HG02943 (cell line): ENCODE measurements at regions not wholly inside any gene's neighbourhood (a gene's known extent, or its start where the extent isn't known, plus 50 kb on each side); places are given as distances from the start of the nearest gene placed in this dataset.
"Not testable (repeated sequence)": the region's sequence is repeated elsewhere in the genome, so short reads cannot be mapped to it uniquely, and the experiment has no call there.

Source experiments
- ATAC-seq: cut with Tn5 transposase; IDR thresholded peaks from one replicate; pipeline ENCODE4 v1.9.1; 2021; ENCODE audit warnings: mild to moderate bottlenecking, low read depth, moderate library complexity; ENCODE audit not compliant: unreplicated experiment

GRCh38 chr5:91954136-91954535 is 571.0 kb upstream of the ARRDC3 start:
- no peak for ATAC-seq

DNA sequence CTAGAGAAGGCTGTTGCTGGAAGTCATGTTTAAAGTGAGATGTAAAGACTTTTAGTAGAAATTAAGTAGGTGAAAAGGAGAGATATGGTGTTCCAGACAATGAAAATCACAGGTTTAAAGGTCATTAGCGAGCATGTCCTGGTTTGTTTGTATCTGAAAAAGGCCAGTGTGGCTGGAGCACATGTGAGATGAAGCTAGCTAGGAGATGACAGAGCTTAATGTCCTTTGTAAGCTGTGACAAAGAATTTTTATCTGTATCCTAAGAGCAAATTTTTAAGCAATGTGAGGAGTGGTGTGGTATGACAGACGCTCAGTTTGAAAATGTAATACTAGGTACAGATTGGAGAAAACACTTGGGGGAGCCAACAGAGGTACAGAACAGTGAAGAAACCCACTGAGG is 567.2 kb upstream of the ARRDC3 start:
- no peak for ATAC-seq

- no peak for ATAC-seq
Observed at GRCh38 chr5:91946870-91947269, 563.8 kb upstream of the ARRDC3 start.

DNA sequence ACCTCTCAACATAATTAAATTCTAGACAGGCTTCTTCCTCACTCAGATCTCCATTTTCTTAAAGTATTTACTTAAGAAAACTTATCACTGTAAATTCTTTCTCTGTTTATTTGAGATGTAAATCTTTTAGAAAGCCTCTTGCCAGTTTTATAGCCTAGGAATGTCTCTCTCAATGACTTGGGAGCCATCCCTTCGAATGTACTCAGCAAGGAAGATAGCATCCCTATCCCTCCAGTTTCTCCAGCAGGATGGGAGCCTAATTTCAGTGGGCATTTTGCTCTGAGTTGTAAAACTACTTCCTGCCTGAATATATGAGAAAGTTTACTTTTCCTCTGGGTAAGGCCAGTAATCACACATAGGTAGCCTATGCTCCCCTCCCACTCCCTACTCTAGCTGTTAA is 558.5 kb upstream of the ARRDC3 start:
- no peak for ATAC-seq

- ATAC-seq = no peak
Observed at GRCh38 chr5:91938441-91938840, 555.3 kb upstream of the ARRDC3 start.

GRCh38 chr5:91937121-91937520 is 554.0 kb upstream of the ARRDC3 start:
- ATAC-seq = no peak

GRCh38 chr5:91929522-91929817 is 546.4 kb upstream of the ARRDC3 start:
- no peak for ATAC-seq

DNA sequence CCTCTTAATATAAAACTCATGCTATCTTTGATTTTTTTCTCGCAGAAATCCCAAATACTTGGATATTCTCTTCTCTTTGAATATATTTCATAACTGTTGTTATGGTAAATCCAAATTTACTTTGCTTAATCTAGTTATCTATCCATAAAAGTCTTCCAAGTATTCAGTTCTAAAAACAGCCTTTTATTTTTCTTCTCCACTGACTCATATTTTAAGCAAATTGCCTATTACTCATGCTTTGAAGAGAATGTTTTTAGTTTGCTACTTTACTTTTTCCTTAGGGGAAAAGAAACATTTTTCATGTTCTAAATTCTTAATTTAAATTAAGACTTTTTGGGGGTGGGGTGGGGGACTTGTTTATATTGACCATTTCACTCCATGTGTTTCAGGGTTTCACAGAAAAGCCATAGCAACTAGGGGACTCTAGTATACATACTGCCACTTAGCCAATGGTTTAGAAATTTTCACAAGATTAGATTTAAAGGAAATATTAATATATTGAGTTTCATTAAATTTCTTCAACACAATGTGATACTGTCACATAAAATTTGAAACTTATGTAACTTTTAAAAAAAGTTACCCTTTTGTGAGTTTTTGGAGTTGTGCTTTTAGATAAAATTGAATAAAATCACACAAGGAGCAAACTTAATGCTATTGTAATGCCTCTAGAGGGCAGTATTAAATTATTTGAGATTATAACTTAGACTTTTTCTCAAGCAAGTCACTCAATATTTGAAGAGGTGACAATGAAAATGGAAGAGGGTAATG is 545.8 kb upstream of the ARRDC3 start:
- no peak for ATAC-seq

- ATAC-seq = no peak
Observed at GRCh38 chr5:91927439-91927838, 544.3 kb upstream of the ARRDC3 start.

GRCh38 chr5:91925249-91925648 is 542.1 kb upstream of the ARRDC3 start:
- ATAC-seq = no peak

DNA sequence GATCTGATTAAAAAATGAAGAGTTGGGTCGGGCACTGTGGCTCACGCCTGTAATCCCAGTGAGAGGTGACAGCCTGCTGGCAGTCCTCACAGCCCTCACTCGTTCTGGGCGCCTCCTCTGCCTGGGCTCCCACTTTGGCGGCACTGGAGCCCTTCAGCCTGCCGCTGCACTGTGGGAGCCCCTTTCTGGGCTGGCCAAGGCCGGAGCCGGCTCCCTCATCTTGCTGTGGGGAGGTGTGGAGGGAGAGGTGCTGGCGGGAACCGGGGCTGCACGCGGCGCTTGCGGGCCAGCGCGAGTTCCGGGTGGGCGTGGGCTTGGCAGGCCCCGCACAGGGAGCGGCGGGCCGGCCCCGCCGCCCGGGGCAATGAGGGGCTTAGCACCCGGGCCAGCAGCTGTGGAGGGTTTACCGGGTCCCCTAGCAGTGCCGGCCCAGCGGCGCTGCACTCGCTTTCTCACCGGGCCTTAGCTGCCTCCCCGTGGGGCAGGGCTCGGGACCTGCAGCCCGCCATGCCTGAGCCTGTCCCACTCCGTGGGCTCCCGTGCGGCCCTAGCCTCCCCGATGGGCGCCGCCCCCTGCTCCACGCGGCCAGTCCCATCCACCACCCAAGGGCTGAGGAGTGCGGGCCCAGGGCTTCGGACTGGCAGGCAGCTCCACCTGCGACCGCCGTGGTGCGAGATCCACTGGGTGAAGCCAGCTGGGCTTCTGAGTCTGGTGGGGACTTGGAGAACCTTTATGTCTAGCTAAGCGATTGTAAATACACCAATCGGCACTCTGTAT is 534.1 kb upstream of the ARRDC3 start:
- not testable (repeated sequence) for ATAC-seq

DNA sequence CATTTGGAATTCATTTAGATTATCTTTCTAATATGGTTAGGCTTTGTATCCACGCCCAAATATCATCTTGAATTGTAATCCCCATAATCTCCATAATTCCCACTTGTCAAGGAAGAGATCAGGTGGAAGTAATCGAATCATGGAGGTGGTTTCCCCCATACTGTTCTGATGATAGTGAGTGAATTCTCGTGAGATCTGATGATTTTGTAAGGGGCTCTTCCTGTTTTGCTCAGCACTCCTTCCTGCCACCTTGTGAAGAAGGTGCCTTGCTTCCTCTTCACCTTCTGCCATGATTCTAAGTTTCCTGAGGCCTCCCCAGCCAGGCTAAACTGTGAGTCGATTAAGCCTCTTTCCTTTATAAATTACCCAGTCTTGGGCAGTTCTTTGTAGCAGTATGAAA is 527.5 kb upstream of the ARRDC3 start:
- ATAC-seq = no peak

- no peak for ATAC-seq
Observed at GRCh38 chr5:91910247-91910646, 527.1 kb upstream of the ARRDC3 start.

DNA sequence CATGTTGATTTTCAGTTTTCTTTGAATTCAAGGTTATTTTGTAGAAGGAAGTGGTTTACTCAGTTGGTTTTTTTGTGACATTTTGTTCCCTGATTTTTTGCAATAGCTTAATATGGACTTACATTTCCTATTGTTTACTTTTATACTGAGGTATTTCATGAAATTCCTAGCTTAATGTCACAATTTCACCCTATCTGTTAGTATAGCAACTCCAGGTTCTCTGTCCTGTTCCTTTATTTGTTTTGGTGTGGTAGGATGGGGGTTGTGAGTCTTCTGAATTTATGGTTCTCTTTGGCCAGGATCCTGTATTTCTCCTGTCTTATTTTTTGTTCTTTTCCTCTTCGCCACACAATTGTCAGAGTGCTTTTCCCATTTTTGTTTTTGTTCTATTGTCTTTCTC is 523.4 kb upstream of the ARRDC3 start:
- no peak for ATAC-seq

DNA sequence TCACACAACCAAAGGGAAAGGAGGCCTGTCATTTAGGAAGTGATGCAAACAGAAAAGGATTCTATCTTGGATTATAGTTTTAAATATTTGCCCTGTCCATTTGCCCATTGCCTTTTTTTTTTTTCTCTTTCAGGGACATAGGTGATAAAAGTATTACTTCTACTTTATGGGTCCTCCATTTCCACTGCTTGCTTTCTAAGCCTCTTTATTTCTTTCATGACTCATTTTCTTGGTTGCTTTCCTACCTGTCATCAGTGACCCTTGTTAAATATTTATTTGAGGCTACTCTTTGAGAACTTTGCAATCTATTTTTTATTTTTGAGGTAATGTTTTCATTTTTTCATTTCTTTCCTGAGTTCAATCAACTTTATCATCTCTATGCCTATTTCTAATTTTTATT is 522.9 kb upstream of the ARRDC3 start:
- ATAC-seq = no peak

DNA sequence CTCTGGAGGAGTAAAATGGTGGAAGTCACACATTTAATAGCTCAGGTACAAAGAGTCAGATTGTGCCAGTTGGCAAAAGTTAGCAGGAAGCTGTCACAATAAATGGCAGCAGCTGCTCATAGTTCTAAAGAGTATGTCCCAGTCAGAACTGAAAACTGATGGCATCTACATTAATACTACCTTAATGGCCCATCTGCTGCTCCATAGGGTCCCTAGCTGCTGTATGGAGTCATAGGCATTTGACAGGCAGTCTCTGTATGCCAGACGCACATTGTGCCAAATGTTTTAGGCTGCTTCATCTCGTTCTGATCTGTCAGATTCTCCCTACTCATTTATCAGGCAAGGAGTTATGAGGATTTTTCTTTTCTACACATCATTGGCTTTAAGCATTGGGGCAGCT is 515.8 kb upstream of the ARRDC3 start:
- no peak for ATAC-seq

DNA sequence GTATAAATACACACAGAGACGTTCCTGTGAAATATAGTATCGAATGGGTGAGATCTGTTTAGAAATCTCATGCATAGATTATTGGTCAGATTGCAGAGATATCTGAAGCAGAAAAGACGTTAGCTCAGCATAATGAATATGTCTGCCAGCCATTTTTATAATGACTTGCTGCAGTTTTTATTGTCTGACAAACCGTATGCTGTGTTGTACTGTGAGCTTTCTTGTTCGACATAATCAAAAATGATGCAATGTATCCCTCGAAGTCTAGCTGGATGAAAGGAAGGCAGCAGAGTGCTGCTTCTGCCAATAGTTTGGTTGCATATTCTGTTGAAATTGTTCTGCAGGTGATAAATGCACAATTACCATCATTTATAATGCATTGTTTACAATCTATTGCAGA is 514.9 kb upstream of the ARRDC3 start:
- ATAC-seq = no peak

DNA sequence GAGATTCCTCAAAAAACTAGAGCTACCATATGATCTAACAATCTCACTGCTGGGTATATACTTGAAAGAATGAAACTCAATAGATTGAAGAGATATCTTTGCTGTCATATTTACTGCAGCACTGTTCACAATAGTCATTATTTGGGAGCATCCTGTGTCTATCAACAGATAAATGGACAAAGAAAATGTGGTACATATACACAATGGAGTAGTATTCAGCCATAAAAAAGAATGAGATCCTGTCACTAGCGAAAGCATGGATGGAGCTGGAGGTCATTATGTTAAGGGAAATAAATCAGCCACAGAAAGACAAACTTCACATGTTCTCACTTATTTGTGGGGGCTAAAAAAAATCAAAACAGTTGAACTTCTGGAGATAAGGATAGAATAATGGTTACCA is 505.7 kb upstream of the ARRDC3 start:
- ATAC-seq = no peak

- ATAC-seq = no peak
Observed at GRCh38 chr5:91885291-91886265, 502.5 kb upstream of the ARRDC3 start.

GRCh38 chr5:91884036-91884435 is 500.9 kb upstream of the ARRDC3 start:
- ATAC-seq = no peak

- no peak for ATAC-seq
Observed at GRCh38 chr5:91875196-91875779, 492.2 kb upstream of the ARRDC3 start.
